HCT116 (cell line): ENCODE measurements at regions not wholly inside any gene's neighbourhood (a gene's known extent, or its start where the extent isn't known, plus 50 kb on each side); places are given as distances from the start of the nearest gene placed in this dataset.

Experiments used
- CTCF ChIP-seq, 3 experiments: fragments of 200-600 bp in 1 of 3; sonication (generic) in 1 of 3; IDR thresholded peaks in 2 of 3; conservative IDR thresholded peaks in 1 of 3; 2 replicates each; pipeline ENCODE4 v1.5.1; 2012 to 2017; ENCODE audit warnings: low read depth in 2 of 3, low read length in 2 of 3, antibody characterized with exemption in 1 of 3, borderline replicate concordance in 1 of 3, control low read depth in 1 of 3, mild to moderate bottlenecking in 1 of 3, mixed read lengths in 1 of 3, mixed run types in 1 of 3, moderate library complexity in 1 of 3; ENCODE audit not compliant: insufficient read depth in 1 of 3
- EZH2 ChIP-seq: fragments of 200-600 bp; sonication (generic); IDR thresholded peaks from 2 replicates; pipeline ENCODE4 v1.6.1; 2017; ENCODE audit warnings: antibody characterized with exemption, mixed run types
- TF ChIP-seq, protein P1 (sequence below): IDR thresholded peaks from 2 replicates; pipeline ENCODE4 v1.6.1; 2011; ENCODE audit warnings: mild to moderate bottlenecking, low read length, moderate library complexity; ENCODE audit not compliant: insufficient replicate concordance; ENCODE audit errors: extremely low read depth

GRCh38 chr12:23169696-23170013 is 544.7 kb downstream of the ETNK1 start:
- TF ChIP-seq CTCF (IDR thresholded peaks at IDR 0.05 in 2 of 3, conservative IDR thresholded peaks at IDR 0.05 in 1 of 3; ENCODE audit: borderline replicate concordance in 1 of 3, insufficient read depth in 1 of 3, low read depth in 2 of 3, low read length in 2 of 3) = no peak
- TF ChIP-seq EZH2 = no peak
- TF ChIP-seq, protein P1, sequence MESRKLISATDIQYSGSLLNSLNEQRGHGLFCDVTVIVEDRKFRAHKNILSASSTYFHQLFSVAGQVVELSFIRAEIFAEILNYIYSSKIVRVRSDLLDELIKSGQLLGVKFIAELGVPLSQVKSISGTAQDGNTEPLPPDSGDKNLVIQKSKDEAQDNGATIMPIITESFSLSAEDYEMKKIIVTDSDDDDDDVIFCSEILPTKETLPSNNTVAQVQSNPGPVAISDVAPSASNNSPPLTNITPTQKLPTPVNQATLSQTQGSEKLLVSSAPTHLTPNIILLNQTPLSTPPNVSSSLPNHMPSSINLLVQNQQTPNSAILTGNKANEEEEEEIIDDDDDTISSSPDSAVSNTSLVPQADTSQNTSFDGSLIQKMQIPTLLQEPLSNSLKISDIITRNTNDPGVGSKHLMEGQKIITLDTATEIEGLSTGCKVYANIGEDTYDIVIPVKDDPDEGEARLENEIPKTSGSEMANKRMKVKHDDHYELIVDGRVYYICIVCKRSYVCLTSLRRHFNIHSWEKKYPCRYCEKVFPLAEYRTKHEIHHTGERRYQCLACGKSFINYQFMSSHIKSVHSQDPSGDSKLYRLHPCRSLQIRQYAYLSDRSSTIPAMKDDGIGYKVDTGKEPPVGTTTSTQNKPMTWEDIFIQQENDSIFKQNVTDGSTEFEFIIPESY = no peak
